ENCODE measurements at regions not wholly inside any gene's neighbourhood (a gene's known extent, or its start where the extent isn't known, plus 50 kb on each side); places are given as distances from the start of the nearest gene placed in this dataset.
A peak's percentile ranks its signal among the peaks of the same experiment; 100 is the strongest.

- Histone ChIP-seq H3K9me3 (ENCODE audit: control insufficient read depth, low read depth, low read length) (no peaks in the 10 kb centered on the region), H3K36me3 (ENCODE audit: control insufficient read depth, low read depth, low read length) (no peaks in the 10 kb centered on the region), H3K27ac (ENCODE audit: low read length) (no peak overlapping the region), H3K9ac (ENCODE audit: low read length) (no peak overlapping the region), H3K4me3 (ENCODE audit: low read length) (no peak overlapping the region), H3K27me3 (ENCODE audit: control insufficient read depth, insufficient read depth, low read length) (no peaks in the 10 kb centered on the region), H3K4me1 (ENCODE audit: control insufficient read depth, low read depth, low read length) (peaks cover 18% of the 10 kb centered on the region)
Observed at GRCh38 chr11:80331694-80332093, 890.9 kb upstream of the TENM4 start.

- no peaks in the 10 kb centered on the region for H3K36me3 ChIP-seq (ENCODE audit: control insufficient read depth, low read depth, low read length)
- no peaks in the 10 kb centered on the region for H3K27me3 ChIP-seq (ENCODE audit: control insufficient read depth, insufficient read depth, low read length)
Observed at GRCh38 chr11:80330264-80330663, 889.4 kb upstream of the TENM4 start.

GRCh38 chr11:80328774-80329173 lies 887.9 kb upstream of the TENM4 start:
- Histone ChIP-seq H3K36me3 (ENCODE audit: control insufficient read depth, low read depth, low read length) (no peaks in the 10 kb centered on the region), H3K9me3 (ENCODE audit: control insufficient read depth, low read depth, low read length) (no peaks in the 10 kb centered on the region), H3K27ac (ENCODE audit: low read length) (no peak overlapping the region), H3K4me3 (ENCODE audit: low read length) (no peak overlapping the region), H3K27me3 (ENCODE audit: control insufficient read depth, insufficient read depth, low read length) (no peaks in the 10 kb centered on the region), H3K9ac (ENCODE audit: low read length) (no peak overlapping the region), H3K4me1 (ENCODE audit: control insufficient read depth, low read depth, low read length) (peaks cover 18% of the 10 kb centered on the region)

More at GRCh38 chr11:80330264-80330663, 889.4 kb upstream of the TENM4 start:
- Histone ChIP-seq H3K4me1 (ENCODE audit: control insufficient read depth, low read depth, low read length) (peaks cover 18% of the 10 kb centered on the region), H3K4me3 (ENCODE audit: low read length) (no peak overlapping the region), H3K9ac (ENCODE audit: low read length) (no peak overlapping the region), H3K27ac (ENCODE audit: low read length) (no peak overlapping the region), H3K9me3 (ENCODE audit: control insufficient read depth, low read depth, low read length) (no peaks in the 10 kb centered on the region)

- Histone ChIP-seq H3K4me3 (ENCODE audit: low read length) (no peak overlapping the region), H3K27me3 (ENCODE audit: control insufficient read depth, insufficient read depth, low read length) (no peaks in the 10 kb centered on the region), H3K4me1 (ENCODE audit: control insufficient read depth, low read depth, low read length) (peaks cover 18% of the 10 kb centered on the region), H3K27ac (ENCODE audit: low read length) (no peak overlapping the region), H3K9ac (ENCODE audit: low read length) (no peak overlapping the region), H3K9me3 (ENCODE audit: control insufficient read depth, low read depth, low read length) (no peaks in the 10 kb centered on the region), H3K36me3 (ENCODE audit: control insufficient read depth, low read depth, low read length) (no peaks in the 10 kb centered on the region)
Observed at GRCh38 chr11:80327956-80328614, 887.3 kb upstream of the TENM4 start.

- H3K9me3 ChIP-seq (ENCODE audit: control insufficient read depth, low read depth, low read length), result no peaks in the 10 kb centered on the region
- H3K27ac ChIP-seq (ENCODE audit: low read length), result no peak overlapping the region
- peaks cover 9% of the 10 kb centered on the region for H3K4me1 ChIP-seq (ENCODE audit: control insufficient read depth, low read depth, low read length)
- no peak overlapping the region for H3K4me3 ChIP-seq (ENCODE audit: low read length)
- H3K9ac ChIP-seq (ENCODE audit: low read length), result no peak overlapping the region
- H3K36me3 ChIP-seq (ENCODE audit: control insufficient read depth, low read depth, low read length), result no peaks in the 10 kb centered on the region
- H3K27me3 ChIP-seq (ENCODE audit: control insufficient read depth, insufficient read depth, low read length), result no peaks in the 10 kb centered on the region
Observed at GRCh38 chr11:80321786-80322185, 881.0 kb upstream of the TENM4 start.

- Histone ChIP-seq H3K27me3 (ENCODE audit: control insufficient read depth, insufficient read depth, low read length) (no peaks in the 10 kb centered on the region), H3K4me1 (ENCODE audit: control insufficient read depth, low read depth, low read length) (peaks cover 9% of the 10 kb centered on the region), H3K36me3 (ENCODE audit: control insufficient read depth, low read depth, low read length) (no peaks in the 10 kb centered on the region), H3K9me3 (ENCODE audit: control insufficient read depth, low read depth, low read length) (no peaks in the 10 kb centered on the region), H3K9ac (ENCODE audit: low read length) (no peak overlapping the region), H3K4me3 (ENCODE audit: low read length) (peak overlapping the region; percentile 40), H3K27ac (ENCODE audit: low read length) (no peak overlapping the region)
Observed at GRCh38 chr11:80320765-80321164, 879.9 kb upstream of the TENM4 start.

GRCh38 chr11:80320226-80320625 lies 879.4 kb upstream of the TENM4 start:
- no peaks in the 10 kb centered on the region for H3K27me3 ChIP-seq (ENCODE audit: control insufficient read depth, insufficient read depth, low read length)
- no peaks in the 10 kb centered on the region for H3K36me3 ChIP-seq (ENCODE audit: control insufficient read depth, low read depth, low read length)
- H3K4me1 ChIP-seq (ENCODE audit: control insufficient read depth, low read depth, low read length), result peaks cover 9% of the 10 kb centered on the region
- peak overlapping the region; percentile 40 for H3K4me3 ChIP-seq (ENCODE audit: low read length)
- H3K27ac ChIP-seq (ENCODE audit: low read length), result no peak overlapping the region
- H3K9me3 ChIP-seq (ENCODE audit: control insufficient read depth, low read depth, low read length), result no peaks in the 10 kb centered on the region
- no peak overlapping the region for H3K9ac ChIP-seq (ENCODE audit: low read length)

- no peak overlapping the region for H3K4me3 ChIP-seq (ENCODE audit: low read length)
- no peaks in the 10 kb centered on the region for H3K27me3 ChIP-seq (ENCODE audit: control insufficient read depth, insufficient read depth, low read length)
- H3K36me3 ChIP-seq (ENCODE audit: control insufficient read depth, low read depth, low read length), result no peaks in the 10 kb centered on the region
- H3K9ac ChIP-seq (ENCODE audit: low read length), result no peak overlapping the region
- H3K9me3 ChIP-seq (ENCODE audit: control insufficient read depth, low read depth, low read length), result no peaks in the 10 kb centered on the region
- H3K27ac ChIP-seq (ENCODE audit: low read length), result no peak overlapping the region
- H3K4me1 ChIP-seq (ENCODE audit: control insufficient read depth, low read depth, low read length), result peaks cover 9% of the 10 kb centered on the region
Observed at GRCh38 chr11:80317612-80318011, 876.8 kb upstream of the TENM4 start.

GRCh38 chr11:80315200-80315599 lies 874.4 kb upstream of the TENM4 start:
- no peaks in the 10 kb centered on the region for H3K27me3 ChIP-seq (ENCODE audit: control insufficient read depth, insufficient read depth, low read length)
- no peak overlapping the region for H3K9ac ChIP-seq (ENCODE audit: low read length)
- H3K36me3 ChIP-seq (ENCODE audit: control insufficient read depth, low read depth, low read length), result no peaks in the 10 kb centered on the region
- no peak overlapping the region for H3K4me3 ChIP-seq (ENCODE audit: low read length)
- H3K27ac ChIP-seq (ENCODE audit: low read length), result no peak overlapping the region
- H3K9me3 ChIP-seq (ENCODE audit: control insufficient read depth, low read depth, low read length), result no peaks in the 10 kb centered on the region
- H3K4me1 ChIP-seq (ENCODE audit: control insufficient read depth, low read depth, low read length), result peaks cover 8% of the 10 kb centered on the region

- H3K9ac ChIP-seq (ENCODE audit: low read length), result no peak overlapping the region
- no peaks in the 10 kb centered on the region for H3K4me1 ChIP-seq (ENCODE audit: control insufficient read depth, low read depth, low read length)
- no peaks in the 10 kb centered on the region for H3K27me3 ChIP-seq (ENCODE audit: control insufficient read depth, insufficient read depth, low read length)
- no peaks in the 10 kb centered on the region for H3K36me3 ChIP-seq (ENCODE audit: control insufficient read depth, low read depth, low read length)
- no peak overlapping the region for H3K27ac ChIP-seq (ENCODE audit: low read length)
- H3K4me3 ChIP-seq (ENCODE audit: low read length), result no peak overlapping the region
- H3K9me3 ChIP-seq (ENCODE audit: control insufficient read depth, low read depth, low read length), result peaks cover under 1% of the 10 kb centered on the region
Observed at GRCh38 chr11:80309301-80309700, 868.5 kb upstream of the TENM4 start.

GRCh38 chr11:80307676-80308075 lies 866.8 kb upstream of the TENM4 start:
- no peak overlapping the region for H3K9ac ChIP-seq (ENCODE audit: low read length)
- no peaks in the 10 kb centered on the region for H3K4me1 ChIP-seq (ENCODE audit: control insufficient read depth, low read depth, low read length)
- no peak overlapping the region for H3K4me3 ChIP-seq (ENCODE audit: low read length)
- H3K27me3 ChIP-seq (ENCODE audit: control insufficient read depth, insufficient read depth, low read length), result no peaks in the 10 kb centered on the region
- H3K36me3 ChIP-seq (ENCODE audit: control insufficient read depth, low read depth, low read length), result no peaks in the 10 kb centered on the region
- peaks cover 16% of the 10 kb centered on the region for H3K9me3 ChIP-seq (ENCODE audit: control insufficient read depth, low read depth, low read length)
- no peak overlapping the region for H3K27ac ChIP-seq (ENCODE audit: low read length)

GRCh38 chr11:80297858-80298632 lies 857.2 kb upstream of the TENM4 start:
- Histone ChIP-seq H3K4me1 (ENCODE audit: control insufficient read depth, low read depth, low read length) (no peaks in the 10 kb centered on the region), H3K4me3 (ENCODE audit: low read length) (no peak overlapping the region), H3K27ac (ENCODE audit: low read length) (no peak overlapping the region), H3K9ac (ENCODE audit: low read length) (no peak overlapping the region), H3K27me3 (ENCODE audit: control insufficient read depth, insufficient read depth, low read length) (no peaks in the 10 kb centered on the region), H3K36me3 (ENCODE audit: control insufficient read depth, low read depth, low read length) (no peaks in the 10 kb centered on the region), H3K9me3 (ENCODE audit: control insufficient read depth, low read depth, low read length) (peaks cover 4% of the 10 kb centered on the region)
